ENCODE measurements at regions not wholly inside any gene's neighbourhood (a gene's known extent, or its start where the extent isn't known, plus 50 kb on each side); places are given as distances from the start of the nearest gene placed in this dataset.

GRCh38 chrX:122890729-122891128 lies 293.3 kb upstream of the GRIA3 start:
- DNase-seq (ENCODE audit: low spot score in 2 of 2): no peak
- intact Hi-C loops (cut with DNase I; ENCODE audit: low total_unique reads): no loop called here
- H3K4me3 ChIP-seq (ENCODE audit: low read depth, poor library complexity, severe bottlenecking): no peak overlapping the region
- no peak for TF ChIP-seq CTCF (IDR thresholded peaks at IDR 0.05)
- no peak for TF ChIP-seq POLR2A (IDR thresholded peaks at IDR 0.05)

GRCh38 chrX:122906726-122907125 lies 277.4 kb upstream of the GRIA3 start:
- 84 to 85% methylated on average over 4 to 7 of the region's 7 CpGs for WGBS, 2 donors
- no peak for TF ChIP-seq CTCF (IDR thresholded peaks at IDR 0.05)
- TF ChIP-seq POLR2A (IDR thresholded peaks at IDR 0.05): no peak
- no peak overlapping the region for H3K4me3 ChIP-seq (ENCODE audit: low read depth, poor library complexity, severe bottlenecking)
- intact Hi-C loops (cut with DNase I; ENCODE audit: low total_unique reads): no loop called here
- DNase-seq (ENCODE audit: low spot score in 2 of 2): no peak

- WGBS, 2 donors: 75 to 88% methylated on average over 1 of the region's 1 CpG
- TF ChIP-seq CTCF (IDR thresholded peaks at IDR 0.05): no peak
- no peak for TF ChIP-seq POLR2A (IDR thresholded peaks at IDR 0.05)
- H3K4me3 ChIP-seq (ENCODE audit: low read depth, poor library complexity, severe bottlenecking): no peak overlapping the region
- intact Hi-C loops (cut with DNase I; ENCODE audit: low total_unique reads): no loop called here
- DNase-seq (ENCODE audit: low spot score in 2 of 2): no peak
Measured at GRCh38 chrX:122907375-122907774, 276.7 kb upstream of the GRIA3 start.

GRCh38 chrX:122910697-122911096 lies 273.4 kb upstream of the GRIA3 start:
- no peak overlapping the region for H3K4me3 ChIP-seq (ENCODE audit: low read depth, poor library complexity, severe bottlenecking)
- intact Hi-C loops (cut with DNase I; ENCODE audit: low total_unique reads): no loop called here
- no peak for DNase-seq (ENCODE audit: low spot score in 2 of 2)
- no peak for TF ChIP-seq CTCF (IDR thresholded peaks at IDR 0.05)
- TF ChIP-seq POLR2A (IDR thresholded peaks at IDR 0.05): no peak
- 54 to 90% methylated on average over 2 of the region's 2 CpGs for WGBS, 2 donors

GRCh38 chrX:122913134-122913533 lies 270.9 kb upstream of the GRIA3 start:
- TF ChIP-seq CTCF (IDR thresholded peaks at IDR 0.05) (no peak), POLR2A (IDR thresholded peaks at IDR 0.05) (no peak)
- intact Hi-C loops (cut with DNase I; ENCODE audit: low total_unique reads): no loop called here
- H3K4me3 ChIP-seq (ENCODE audit: low read depth, poor library complexity, severe bottlenecking): no peak overlapping the region
- no peak for DNase-seq (ENCODE audit: low spot score in 2 of 2)
- WGBS, 2 donors: 74 to 81% methylated on average over 1 of the region's 1 CpG

- intact Hi-C loops (cut with DNase I; ENCODE audit: low total_unique reads): no loop called here
- no peak for DNase-seq (ENCODE audit: low spot score in 2 of 2)
- WGBS, 2 donors: 89% methylated on average over 1 of the region's 1 CpG; no CpG with 5 or more reads in 1 of the 2 donors
- no peak overlapping the region for H3K4me3 ChIP-seq (ENCODE audit: low read depth, poor library complexity, severe bottlenecking)
- TF ChIP-seq CTCF (IDR thresholded peaks at IDR 0.05) (no peak), POLR2A (IDR thresholded peaks at IDR 0.05) (no peak)
Measured at GRCh38 chrX:122913764-122914163, 270.3 kb upstream of the GRIA3 start.
